A549 (cell line): ENCODE measurements at regions not wholly inside any gene's neighbourhood (a gene's known extent, or its start where the extent isn't known, plus 50 kb on each side); places are given as distances from the start of the nearest gene placed in this dataset.

ENCODE experiments used
- CBX8 ChIP-seq: fragments of 200-600 bp; sonication (generic); IDR thresholded peaks from 2 replicates; pipeline ENCODE4 v1.6.1; 2016
- CTCF ChIP-seq: fragments of >200 bp; sonication (Bioruptor Twin); formaldehyde crosslinking; IDR thresholded peaks from 3 replicates; pipeline ENCODE4 v1.5.1; 2016
- ELK1 ChIP-seq: fragments of 150-350 bp; IDR thresholded peaks from 2 replicates; pipeline ENCODE4 v1.6.1; 2014; ENCODE audit warnings: low read depth, mild to moderate bottlenecking, low read length
- EP300 ChIP-seq, 2 experiments: fragments of >200 bp; sonication (Bioruptor Twin); formaldehyde crosslinking; IDR thresholded peaks; 2 replicates in 1 of 2; 3 replicates in 1 of 2; pipeline ENCODE4 v1.6.1; 2016 to 2017
- KDM1A ChIP-seq: fragments of 200-600 bp; sonication (generic); IDR thresholded peaks from 2 replicates; pipeline ENCODE4 v1.6.1; 2016; ENCODE audit warnings: low read depth, mild to moderate bottlenecking
- MAFK ChIP-seq: fragments of 450-650 bp; IDR thresholded peaks from 2 replicates; pipeline ENCODE4 v1.6.1; 2014; ENCODE audit not compliant: partially characterized antibody
- POLR2A ChIP-seq: IDR thresholded peaks from 2 replicates; pipeline ENCODE4 v1.6.1; 2012; ENCODE audit warnings: mild to moderate bottlenecking, low read length
- RCOR1 ChIP-seq: fragments of 150-350 bp; IDR thresholded peaks from 2 replicates; pipeline ENCODE4 v1.6.1; 2014; ENCODE audit warnings: antibody characterized with exemption, low read length, low read depth

- TF ChIP-seq CTCF (no peak), POLR2A (no peak), MAFK (no peak), RCOR1 (no peak), CBX8 (no peak), ELK1 (no peak), EP300 (IDR thresholded peaks at IDR 0.05) (no peak; a peak in 1 of 5 replicates), KDM1A (no peak)
Measured at GRCh38 chr17:69762359-69762758, 312.7 kb upstream of the KCNJ16 start.
